Adrenal gland (tissue), 9 donors: ENCODE measurements at regions not wholly inside any gene's neighbourhood (a gene's known extent, or its start where the extent isn't known, plus 50 kb on each side); places are given as distances from the start of the nearest gene placed in this dataset.

Experiments
- DNase-seq, 7 donors: peaks; one replicate each; pipeline ENCODE4 v3.0.0-alpha.2; 2019 to 2020
- H3K27ac ChIP-seq, 5 donors: fragments of 200-600 bp; sonication (generic) in 4 of 5; 1 replicate in 3 of 5; 2 replicates in 2 of 5; pipeline versions ENCODE4 v1.5.1 to v1.8.0; 2016 to 2020; ENCODE audit warnings: mild to moderate bottlenecking in 1 of 5
- H3K27me3 ChIP-seq: fragments of 200-600 bp; 2 replicates; pipeline ENCODE4 v1.8.0; 2021
- H3K36me3 ChIP-seq, 2 donors: fragments of 200-600 bp; replicated peaks in 1 of 2; 1 replicate in 1 of 2; 2 replicates in 1 of 2; pipeline versions ENCODE4 v1.5.1 to v1.8.0; 2018 to 2022
- H3K4me1 ChIP-seq, 2 donors: fragments of 200-600 bp; replicated peaks in 1 of 2; 1 replicate in 1 of 2; 2 replicates in 1 of 2; pipeline versions ENCODE4 v1.5.1 to v1.8.0; 2018 to 2021
- H3K4me3 ChIP-seq, 4 donors: fragments of 200-600 bp; sonication (generic) in 3 of 4; one replicate each; pipeline ENCODE4 v1.5.1; 2016 to 2018
- H3K9me3 ChIP-seq, 3 donors: fragments of 200-600 bp; sonication (generic) in 1 of 3; replicated peaks in 1 of 3; 1 replicate in 2 of 3; 2 replicates in 1 of 3; pipeline versions ENCODE4 v1.5.1 to v1.8.0; 2016 to 2021
- POLR2A ChIP-seq, 2 donors: fragments of 450-650 bp; IDR thresholded peaks; one replicate each; pipeline ENCODE4 v1.6.1; 2017; ENCODE audit warnings: antibody characterized with exemption in 2 of 2, mild to moderate bottlenecking in 2 of 2, moderate library complexity in 1 of 2
- WGBS, 4 donors: extraction: QIAGEN DNeasy Blood & Tissue Kit in 2 of 4; methylation state at CpG; one replicate each; pipeline versions ENCODE4 v1.1.5 to v1.1.7; 2013 to 2017; 5-methylcytosine and 5-hydroxymethylcytosine counted together
- intact Hi-C, 2 donors: fragments of 100-400 bp; cut with DNase I; formaldehyde crosslinking; loops; one replicate each; pipeline versions ENCODE4 v1.14.1 to v1.15.0; 2022 to 2023
- TF ChIP-seq, protein P1 (sequence below), 6 experiments: fragments of 450-650 bp in 4 of 6; fragments of 200-600 bp in 2 of 6; sonication (generic) in 1 of 6; IDR thresholded peaks; 1 replicate in 5 of 6; 2 replicates in 1 of 6; pipeline versions ENCODE4 v1.5.1 to v1.8.0; 2016 to 2021; ENCODE audit warnings: antibody characterized with exemption in 6 of 6, mild to moderate bottlenecking in 2 of 6, moderate library complexity in 1 of 6
- donor health status: healthy with polysubstance abuse.
- donor health status: Bipolar disorder and iron deficiency.
- donor health status: DM: yes; HTN: yes; CAD: no.
- donor health status: DM: no; HTN: no; CAD: no.
- donor health status: DM: no; HTN: no; CAD: no.

DNA sequence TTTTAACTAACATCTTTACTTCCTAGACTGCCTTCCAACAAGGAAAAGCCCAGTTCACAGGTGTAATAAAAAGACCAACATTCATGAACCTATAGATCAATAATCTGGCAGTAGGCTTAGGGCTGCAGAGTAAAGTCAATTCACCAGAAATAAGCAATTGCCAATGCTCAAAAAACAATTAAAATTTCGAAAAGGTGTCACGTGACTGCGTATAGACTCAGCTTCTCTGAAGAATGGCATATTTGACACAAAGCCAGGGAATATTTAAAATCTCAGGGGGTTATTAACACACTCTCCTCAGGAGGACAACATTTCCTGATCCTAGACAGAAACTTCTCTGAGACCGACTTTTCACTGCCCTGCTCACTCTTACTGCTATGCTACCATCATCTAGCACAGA lies 245.2 kb upstream of the LRATD1 start:
- TF ChIP-seq, protein P1, sequence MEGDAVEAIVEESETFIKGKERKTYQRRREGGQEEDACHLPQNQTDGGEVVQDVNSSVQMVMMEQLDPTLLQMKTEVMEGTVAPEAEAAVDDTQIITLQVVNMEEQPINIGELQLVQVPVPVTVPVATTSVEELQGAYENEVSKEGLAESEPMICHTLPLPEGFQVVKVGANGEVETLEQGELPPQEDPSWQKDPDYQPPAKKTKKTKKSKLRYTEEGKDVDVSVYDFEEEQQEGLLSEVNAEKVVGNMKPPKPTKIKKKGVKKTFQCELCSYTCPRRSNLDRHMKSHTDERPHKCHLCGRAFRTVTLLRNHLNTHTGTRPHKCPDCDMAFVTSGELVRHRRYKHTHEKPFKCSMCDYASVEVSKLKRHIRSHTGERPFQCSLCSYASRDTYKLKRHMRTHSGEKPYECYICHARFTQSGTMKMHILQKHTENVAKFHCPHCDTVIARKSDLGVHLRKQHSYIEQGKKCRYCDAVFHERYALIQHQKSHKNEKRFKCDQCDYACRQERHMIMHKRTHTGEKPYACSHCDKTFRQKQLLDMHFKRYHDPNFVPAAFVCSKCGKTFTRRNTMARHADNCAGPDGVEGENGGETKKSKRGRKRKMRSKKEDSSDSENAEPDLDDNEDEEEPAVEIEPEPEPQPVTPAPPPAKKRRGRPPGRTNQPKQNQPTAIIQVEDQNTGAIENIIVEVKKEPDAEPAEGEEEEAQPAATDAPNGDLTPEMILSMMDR (IDR thresholded peaks at IDR 0.05), result no peak
- no peak for TF ChIP-seq POLR2A (IDR thresholded peaks at IDR 0.05)
- intact Hi-C loops, result no loop called here

DNA sequence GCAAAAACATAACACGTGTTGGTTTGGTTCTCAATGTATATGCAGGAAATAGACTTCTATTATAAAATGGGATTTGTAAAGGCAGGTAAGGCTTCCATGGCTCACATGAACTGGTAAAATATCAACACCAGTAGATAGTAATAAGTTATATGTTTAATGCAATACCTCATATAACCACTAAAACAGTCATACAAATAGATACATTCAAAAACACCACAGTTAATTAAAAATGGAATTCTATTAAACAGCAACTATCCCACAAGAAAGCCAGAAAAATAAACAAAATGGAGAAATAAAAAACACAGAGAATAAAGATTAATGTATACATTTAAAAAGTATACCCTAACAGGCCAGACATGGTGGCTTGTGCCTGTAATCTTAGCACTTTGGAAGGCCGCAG lies 243.8 kb upstream of the LRATD1 start:
- intact Hi-C loops, result no loop called here
- H3K27me3 ChIP-seq, result no peaks in the 10 kb centered on the region
- no peaks in the 10 kb centered on the region for H3K9me3 ChIP-seq
- H3K4me1 ChIP-seq, result no peaks in the 10 kb centered on the region
- H3K27ac ChIP-seq, result no peak overlapping the region
- WGBS, 4 donors, result 86 to 89% (median 86%) methylated on average over 2 of the region's 2 CpGs
- H3K36me3 ChIP-seq, result no peaks in the 10 kb centered on the region
- no peak for DNase-seq
- TF ChIP-seq, protein P1 (IDR thresholded peaks at IDR 0.05), result no peak
- TF ChIP-seq POLR2A (IDR thresholded peaks at IDR 0.05), result no peak
- no peak overlapping the region for H3K4me3 ChIP-seq

More for the DNA sequence above, 245.2 kb upstream of the LRATD1 start:
- H3K4me3 ChIP-seq, result no peak overlapping the region
- no peaks in the 10 kb centered on the region for H3K4me1 ChIP-seq
- DNase-seq, result no peak
- no peak overlapping the region for H3K27ac ChIP-seq
- H3K9me3 ChIP-seq, result no peaks in the 10 kb centered on the region
- no peaks in the 10 kb centered on the region for H3K36me3 ChIP-seq
- WGBS, 4 donors, result 83 to 91% (median 85%) methylated on average over 4 of the region's 4 CpGs
- no peaks in the 10 kb centered on the region for H3K27me3 ChIP-seq

DNA sequence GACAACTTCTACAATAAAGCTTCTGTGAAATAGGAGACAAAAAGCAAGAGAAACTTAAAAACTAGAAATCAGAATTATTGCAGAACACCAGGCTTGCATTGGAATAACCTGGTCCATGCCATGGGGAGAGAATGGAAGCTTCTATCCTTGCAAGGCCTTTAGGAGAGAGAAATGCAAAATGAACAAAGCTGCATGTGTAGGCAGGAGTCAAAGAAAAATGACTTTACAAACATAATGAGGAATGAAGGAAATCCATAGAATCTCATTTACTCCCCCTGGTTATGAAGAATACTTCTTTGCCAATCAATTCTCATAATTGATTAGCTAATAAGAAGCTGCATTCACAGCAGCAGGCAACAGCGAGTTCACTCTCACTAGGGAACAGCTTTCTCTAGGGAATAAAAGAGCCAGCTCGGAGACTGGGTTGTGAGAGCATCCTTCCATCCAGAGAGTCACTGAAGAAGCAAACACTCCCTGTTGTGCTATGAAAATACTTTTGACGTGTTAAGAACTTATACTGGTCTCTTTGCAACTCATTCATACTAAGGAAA lies 235.9 kb upstream of the LRATD1 start:
- no peaks in the 10 kb centered on the region for H3K9me3 ChIP-seq
- H3K36me3 ChIP-seq, result no peaks in the 10 kb centered on the region
- TF ChIP-seq, protein P1 (IDR thresholded peaks at IDR 0.05), result no peak
- TF ChIP-seq POLR2A (IDR thresholded peaks at IDR 0.05), result no peak
- 80 to 90% (median 85%) methylated on average over 3 of the region's 3 CpGs for WGBS, 4 donors
- no peak overlapping the region for H3K4me3 ChIP-seq
- no peaks in the 10 kb centered on the region for H3K27me3 ChIP-seq
- H3K27ac ChIP-seq, result no peak overlapping the region
- intact Hi-C loops, result no loop called here
- H3K4me1 ChIP-seq, result no peaks in the 10 kb centered on the region
- no peak for DNase-seq

DNA sequence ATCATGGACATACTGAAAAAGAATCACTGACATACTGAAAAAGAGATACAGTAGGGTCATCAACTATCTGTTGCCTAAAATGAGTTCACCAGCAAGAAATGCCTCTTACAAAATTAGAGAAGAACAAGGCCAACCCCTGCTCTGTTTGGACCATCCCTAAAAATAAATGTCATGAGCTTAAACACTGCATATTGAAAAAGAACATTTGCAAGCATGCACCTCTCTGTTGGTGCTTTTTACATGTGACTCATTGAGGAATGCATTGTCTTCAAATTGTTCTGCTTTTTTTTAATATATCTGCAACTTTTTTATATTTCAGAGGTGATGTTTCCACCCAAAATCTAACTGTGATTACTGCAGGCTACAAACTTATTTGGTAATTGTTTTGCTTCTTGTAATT lies 233.9 kb upstream of the LRATD1 start:
- TF ChIP-seq, protein P1 (IDR thresholded peaks at IDR 0.05), result no peak
- TF ChIP-seq POLR2A (IDR thresholded peaks at IDR 0.05), result no peak
- Histone ChIP-seq H3K4me3 (no peak overlapping the region), H3K9me3 (no peaks in the 10 kb centered on the region), H3K27ac (no peak overlapping the region), H3K4me1 (no peaks in the 10 kb centered on the region), H3K36me3 (no peaks in the 10 kb centered on the region), H3K27me3 (no peaks in the 10 kb centered on the region)
- intact Hi-C loops, result no loop called here
- no peak for DNase-seq
